ENCODE measurements at regions not wholly inside any gene's neighbourhood (a gene's known extent, or its start where the extent isn't known, plus 50 kb on each side); places are given as distances from the start of the nearest gene placed in this dataset.
"Not testable (repeated sequence)": the region's sequence is repeated elsewhere in the genome, so short reads cannot be mapped to it uniquely, and the experiment has no call there.

DNA sequence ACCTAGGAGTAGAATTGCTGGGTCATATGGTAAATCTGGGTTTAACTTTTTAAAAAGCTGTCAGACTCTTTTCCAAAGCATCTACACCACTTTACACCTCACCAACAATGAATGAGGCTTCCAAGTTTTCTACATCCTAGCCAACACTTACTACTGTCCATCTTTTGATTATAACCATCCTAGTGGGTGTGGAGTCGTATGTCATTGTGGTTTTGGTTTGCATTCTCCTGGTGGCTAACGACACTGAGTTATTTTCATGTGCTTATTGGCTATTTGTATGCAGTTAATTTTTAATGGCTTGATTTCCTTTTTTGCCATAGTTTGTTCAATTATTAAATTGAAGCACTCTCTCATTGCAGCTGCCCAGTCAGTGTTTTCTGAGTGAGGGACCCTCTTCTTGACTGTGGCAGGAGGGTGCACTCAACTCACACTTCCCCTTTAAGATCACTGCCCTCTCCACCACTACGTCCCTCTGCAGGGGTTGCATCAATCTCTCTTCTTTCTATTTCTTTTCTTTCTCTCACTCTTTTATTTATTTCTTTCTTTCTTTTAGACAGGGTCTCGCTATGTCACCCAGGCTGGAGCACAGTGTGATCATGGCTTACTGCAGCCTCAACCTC lies 182.3 kb downstream of the C9orf152 start:
- DNase-seq, result no peak

DNA sequence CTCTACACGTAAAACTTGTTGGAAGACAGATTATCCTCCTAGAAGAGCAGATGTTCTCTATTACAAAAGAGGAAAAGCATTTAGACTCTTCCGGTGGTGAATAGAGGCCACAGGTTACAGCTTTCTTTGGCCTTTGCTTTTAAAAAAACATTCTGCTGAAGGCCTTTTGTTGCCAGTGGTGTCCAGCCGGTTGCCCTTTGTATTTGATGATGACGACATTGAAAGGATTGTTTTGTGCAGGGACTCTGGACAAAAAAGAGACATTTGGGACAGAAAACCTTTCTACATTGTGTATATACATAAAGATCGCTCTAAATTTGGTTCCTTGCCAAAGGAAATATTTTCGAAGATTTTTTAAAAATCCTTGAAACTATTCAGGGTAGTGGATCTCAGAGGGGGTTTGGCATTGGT lies 180.3 kb downstream of the C9orf152 start:
- DNase-seq, result no peak

DNA sequence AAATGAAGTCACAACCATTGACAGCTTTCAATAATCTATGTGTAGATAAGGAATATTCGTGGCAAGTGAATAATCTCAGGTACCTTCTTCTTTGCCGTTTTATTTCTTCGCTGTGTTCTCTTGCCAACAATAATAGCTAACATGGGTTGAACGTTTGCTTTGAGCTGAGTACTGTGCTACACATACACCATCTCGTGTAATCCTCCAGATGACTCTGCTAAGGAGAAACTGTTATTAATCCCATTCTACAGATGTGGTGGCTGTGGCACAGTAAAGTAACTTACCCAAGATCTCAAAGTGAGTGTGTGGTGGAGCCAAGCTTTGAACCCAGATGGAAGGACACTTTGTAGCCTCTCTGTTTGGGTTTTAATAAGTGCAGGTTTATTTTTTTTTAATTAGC lies 179.7 kb downstream of the C9orf152 start:
- DNase-seq, result no peak

DNA sequence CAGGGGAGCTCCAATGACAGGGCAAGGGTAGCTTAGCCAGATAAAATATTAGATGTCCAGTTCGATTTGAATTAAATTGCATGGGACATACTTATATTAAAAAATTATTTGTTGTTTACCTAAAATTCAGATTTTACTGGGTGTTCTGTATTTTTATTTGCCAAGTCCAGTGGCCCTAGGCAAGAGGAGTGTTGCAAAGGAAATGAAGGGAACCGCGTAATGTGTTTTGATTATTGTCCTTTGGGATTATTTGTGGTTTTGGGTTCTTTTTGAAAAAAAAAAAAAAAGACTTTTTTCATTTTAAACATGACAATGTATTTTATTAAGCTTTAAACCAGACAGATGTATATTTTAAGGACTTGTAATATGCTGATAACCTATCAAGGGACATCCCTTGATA lies 179.3 kb downstream of the C9orf152 start:
- DNase-seq, result no peak

DNA sequence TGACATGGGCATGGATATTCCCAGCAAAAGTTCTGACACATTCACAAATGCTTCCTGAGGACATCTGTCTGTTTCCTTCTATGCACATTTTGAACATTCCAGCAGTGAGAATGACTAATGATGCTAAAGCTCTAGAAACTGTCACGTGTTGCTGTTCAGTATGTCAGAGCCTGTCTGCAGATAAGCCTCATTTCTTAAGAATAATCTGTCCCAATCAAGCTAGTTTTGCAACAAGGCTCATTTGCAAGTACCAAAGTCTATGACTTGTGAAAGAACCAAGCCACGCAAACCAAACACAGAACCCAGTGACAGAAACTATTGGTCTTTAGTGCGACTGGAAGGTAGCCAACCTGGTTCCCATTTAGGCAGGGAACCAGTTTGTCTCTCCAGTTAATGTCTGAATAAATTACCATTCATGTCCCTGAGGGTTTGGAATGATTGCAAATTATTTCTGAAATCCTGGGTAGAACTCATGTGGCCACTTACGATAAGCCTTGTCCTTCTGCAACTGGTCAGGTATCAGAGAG lies 178.5 kb downstream of the C9orf152 start:
- DNase-seq, result no peak

DNA sequence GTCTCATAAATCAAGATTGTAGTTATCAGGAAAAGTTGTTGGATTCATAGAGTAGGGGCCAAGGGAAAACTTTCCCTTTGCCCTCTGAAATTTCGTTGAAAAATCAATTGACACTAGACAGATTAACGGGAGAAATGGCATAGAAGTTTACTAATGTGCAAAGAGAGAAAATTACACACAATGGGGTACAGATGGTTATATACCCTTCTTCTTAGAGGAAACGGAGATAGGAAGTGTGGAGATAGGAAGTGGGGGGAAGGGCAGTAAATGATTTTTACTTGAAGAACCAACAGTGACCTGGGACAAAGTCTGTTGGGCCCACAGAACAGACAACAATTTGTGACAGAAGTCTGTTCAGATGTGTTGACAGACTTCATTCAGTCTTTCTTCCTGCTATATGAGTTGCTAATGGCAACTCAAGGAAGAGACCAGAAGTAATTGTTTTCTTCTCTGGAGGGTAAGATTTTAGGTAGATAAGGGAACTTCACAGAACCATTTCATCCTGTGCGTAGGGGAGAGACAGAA lies 177.9 kb downstream of the C9orf152 start:
- no peak for DNase-seq

DNA sequence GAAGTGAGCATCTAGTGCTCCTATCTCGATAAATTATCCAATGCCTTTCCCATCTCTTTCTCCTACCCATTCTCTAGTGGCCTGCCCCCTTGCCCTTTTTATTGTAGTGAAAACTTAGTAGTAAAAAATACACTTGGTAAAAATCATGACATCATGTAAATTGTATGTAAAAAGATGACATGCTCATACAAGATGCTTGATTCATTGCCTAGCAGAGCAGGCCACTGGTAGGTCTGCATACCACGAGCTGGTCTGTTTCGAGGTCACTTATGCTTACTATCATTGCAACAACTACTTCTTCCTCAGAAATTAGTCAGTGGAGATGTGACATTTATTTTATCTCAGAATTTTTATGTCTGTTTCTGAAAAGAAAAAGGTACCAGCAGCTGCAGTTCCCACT lies 177.3 kb downstream of the C9orf152 start:
- DNase-seq, result no peak

DNA sequence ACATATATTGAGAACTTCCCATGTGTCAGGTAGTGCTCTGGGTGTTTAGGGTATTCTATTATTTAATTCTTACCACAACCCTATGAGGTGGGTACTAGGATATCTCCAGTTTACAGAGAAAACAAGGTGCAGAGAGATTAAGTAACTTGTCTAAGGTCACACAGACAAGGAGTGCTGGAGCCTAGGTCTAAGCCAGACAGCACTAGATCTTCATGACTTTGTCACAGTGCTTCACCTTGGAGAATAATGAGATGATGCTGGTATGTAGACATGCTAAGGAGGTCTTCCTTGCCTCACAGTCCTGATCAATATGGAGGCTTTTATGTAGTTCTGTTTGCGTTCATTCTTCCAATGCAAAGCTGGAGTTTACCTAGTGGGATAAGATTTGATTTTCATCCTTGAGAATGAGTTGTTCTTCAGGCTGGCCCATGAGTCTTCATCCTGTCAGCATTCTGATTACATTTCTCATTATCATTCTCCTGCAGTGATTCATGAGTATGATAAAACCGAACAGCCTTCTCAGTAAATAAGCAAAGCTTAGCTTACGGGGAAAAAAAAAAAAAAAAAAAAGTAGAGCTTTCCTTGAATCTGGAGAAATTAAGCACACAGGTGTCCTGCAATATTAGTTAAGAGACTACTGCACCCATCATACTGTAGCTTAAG lies 176.3 kb downstream of the C9orf152 start:
- DNase-seq, result no peak

DNA sequence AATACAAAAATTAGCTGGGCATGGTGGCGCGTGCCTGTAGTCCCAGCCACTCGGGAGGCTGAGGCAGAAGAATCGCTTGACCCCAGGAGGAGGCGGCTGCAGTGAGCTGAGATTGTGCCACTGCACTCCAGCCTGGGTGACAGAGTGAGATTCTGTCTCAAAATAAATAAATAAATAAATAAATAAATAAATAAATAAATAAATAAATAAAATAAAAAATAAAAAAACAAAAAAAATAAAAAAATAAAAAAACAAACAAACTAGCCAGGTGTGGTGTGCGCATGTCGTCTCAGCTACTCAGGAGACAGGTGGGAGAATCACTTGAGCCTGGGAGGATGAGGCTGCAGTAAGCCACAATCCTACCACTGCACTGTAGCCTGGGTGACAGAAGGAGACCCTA lies 175.4 kb downstream of the C9orf152 start:
- DNase-seq, result not testable (repeated sequence)

DNA sequence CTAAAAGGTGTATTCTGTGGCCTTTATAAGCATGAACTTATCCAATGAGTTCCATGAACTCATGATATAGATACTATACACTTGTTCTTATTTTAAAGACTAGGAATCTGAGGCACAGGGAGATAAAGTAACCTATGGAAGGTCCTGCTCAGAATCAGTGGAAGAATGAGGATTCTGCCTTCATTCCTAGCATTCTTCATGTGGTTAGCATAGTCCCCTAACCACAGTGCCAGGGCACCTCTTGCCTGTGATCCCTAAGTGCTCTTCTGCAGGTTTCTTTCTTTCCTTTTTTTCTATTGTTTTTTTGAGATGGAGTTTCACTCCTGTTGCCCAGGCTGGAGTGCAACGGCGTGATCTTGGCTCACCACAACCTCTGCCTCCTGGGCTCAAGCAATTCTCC lies 174.1 kb downstream of the C9orf152 start:
- DNase-seq, result no peak

DNA sequence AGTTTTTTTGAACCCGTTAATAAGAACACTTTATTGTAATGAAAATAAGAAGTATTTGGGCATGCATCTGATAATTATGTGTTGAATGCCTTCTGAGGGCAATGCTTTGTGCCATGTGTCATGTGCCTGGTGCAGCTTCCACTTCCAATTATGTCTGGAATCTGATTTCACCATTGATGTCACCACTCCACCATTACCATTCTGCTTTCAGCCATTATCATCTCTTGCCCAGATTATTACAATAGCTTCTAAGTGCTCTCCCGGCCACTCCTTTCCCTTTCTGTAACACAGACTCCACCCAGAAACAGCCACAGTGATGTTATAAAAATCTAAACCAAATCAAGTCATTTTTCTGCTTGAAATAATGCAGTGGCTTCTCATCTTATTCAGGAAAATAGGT lies 171.7 kb downstream of the C9orf152 start:
- no peak for DNase-seq

DNA sequence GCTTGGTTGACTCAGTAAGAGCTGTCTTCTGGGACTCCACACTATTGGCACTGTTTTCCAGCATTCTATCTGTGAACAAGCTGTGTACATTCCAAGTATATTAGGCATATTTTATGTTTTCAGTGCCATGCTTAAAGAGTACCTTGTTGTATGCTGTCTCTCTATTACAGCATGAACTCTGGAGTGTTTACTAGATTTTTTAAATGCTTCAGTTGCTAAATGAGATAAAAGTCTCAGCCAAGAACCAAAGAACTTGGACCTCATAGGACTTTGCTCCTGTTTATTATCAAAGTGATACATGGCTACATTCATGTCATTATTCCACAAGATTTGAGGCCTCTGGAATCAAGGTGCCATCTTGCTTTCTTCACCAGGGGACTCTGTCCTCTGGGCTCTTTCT lies 167.2 kb downstream of the C9orf152 start:
- DNase-seq, result no peak

DNA sequence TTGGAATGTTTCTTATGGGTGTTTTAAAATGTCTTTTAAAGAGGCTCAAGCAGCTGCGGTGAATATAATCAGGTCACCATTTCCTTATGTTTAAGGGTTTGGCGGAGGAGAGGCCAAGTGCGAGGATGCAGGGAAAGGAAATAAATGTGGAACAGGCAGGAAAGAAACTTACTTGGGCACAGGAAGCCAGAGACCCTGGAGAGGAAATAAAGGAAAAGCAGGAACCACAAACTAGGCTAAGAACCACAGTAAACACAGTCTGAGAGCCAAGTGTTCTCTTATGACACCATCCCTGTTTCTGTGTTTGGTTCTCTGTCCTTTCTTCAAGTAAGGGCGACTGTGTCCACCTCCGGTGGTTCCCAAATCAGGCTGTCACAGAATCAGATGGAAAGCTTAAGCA lies 166.5 kb downstream of the C9orf152 start:
- no peak for DNase-seq

DNA sequence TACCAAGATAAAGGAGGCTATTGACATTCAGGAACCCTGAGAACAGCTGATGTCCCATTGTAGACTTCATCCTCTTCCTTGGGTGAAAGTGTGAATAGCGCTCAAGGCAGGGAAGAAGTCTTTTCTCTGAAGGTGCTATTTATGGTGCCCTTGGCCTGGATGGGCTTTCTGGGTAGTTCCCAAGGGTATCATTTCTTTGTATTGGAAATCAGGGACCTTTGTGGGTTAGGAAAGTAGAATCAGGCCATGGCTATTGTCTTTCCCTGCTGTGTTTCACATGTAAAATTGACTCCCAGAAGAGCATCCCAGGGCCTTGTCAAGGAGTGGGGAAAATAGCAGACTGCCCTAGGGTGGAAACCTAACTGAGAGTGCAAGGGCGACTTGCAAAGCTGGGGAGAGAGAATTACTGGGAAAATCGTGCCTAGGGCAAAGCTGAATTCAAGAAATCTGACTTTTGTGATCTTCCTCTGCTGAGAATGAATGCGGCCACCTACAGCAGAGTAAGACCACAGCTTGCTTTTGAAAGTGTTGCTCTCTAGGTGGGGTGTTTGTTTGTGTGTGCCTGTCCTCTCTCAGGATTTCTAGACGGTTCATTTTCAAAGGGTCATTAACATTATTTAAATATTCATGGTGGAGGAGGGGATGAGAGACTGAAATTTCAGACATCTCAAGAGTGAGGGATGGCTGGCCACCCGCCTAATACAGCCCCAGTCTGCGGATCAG lies 160.6 kb downstream of the C9orf152 start:
- no peak for DNase-seq

DNA sequence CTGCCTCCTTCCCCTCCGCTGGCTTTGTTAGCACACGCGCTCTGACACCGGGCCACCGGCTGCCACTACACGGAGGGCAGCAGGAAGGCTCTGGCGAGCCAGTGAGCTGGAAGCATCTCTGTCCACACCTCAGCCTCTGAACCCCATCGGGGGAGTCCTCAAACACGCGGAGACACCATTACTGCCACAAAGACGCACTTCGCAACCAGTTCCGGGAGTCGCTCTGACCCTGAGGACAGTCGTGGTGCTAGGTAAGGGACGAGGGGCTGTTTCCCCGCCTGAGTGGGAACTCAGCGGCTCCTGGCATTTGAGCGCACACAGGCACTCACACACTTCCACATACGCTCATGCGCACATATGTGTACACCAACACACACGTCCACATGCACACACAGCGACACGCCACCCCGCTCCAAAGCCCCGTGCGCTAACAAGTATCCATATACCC lies 160.0 kb downstream of the C9orf152 start:
- DNase-seq, result peak in 2 of 14 donors; percentile 30 to 47

DNA sequence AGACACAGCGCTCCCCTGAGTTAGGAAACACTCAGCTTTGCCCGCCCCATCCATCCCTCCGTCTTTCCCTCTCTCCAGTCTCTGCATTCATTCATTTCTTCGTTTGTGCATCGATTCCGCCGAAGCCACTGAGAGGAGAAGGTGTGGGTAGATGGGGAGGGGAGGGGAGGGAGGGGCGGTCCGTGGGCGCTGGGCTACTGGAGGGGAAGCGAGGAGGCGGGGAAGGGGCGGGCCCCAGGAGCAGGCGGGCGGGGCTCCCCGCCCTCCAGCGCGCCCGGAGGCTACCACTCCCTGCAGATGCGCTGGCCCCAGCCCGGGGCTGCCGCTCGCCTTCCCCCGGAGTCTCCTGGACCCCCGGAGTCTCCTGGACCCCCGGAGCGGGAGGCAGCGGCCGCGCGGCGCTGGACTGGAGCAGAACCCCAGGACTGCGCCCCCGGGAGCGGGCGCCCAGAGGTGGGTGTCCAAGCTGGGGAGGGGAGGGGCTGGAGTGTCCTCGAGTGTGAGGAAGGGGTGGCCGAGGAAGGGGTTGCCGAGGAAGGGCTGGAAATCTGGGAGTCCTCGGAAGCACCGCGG lies 159.5 kb downstream of the C9orf152 start:
- peak in 9 of 14 donors; percentile 18 to 72 (median 38) for DNase-seq

DNA sequence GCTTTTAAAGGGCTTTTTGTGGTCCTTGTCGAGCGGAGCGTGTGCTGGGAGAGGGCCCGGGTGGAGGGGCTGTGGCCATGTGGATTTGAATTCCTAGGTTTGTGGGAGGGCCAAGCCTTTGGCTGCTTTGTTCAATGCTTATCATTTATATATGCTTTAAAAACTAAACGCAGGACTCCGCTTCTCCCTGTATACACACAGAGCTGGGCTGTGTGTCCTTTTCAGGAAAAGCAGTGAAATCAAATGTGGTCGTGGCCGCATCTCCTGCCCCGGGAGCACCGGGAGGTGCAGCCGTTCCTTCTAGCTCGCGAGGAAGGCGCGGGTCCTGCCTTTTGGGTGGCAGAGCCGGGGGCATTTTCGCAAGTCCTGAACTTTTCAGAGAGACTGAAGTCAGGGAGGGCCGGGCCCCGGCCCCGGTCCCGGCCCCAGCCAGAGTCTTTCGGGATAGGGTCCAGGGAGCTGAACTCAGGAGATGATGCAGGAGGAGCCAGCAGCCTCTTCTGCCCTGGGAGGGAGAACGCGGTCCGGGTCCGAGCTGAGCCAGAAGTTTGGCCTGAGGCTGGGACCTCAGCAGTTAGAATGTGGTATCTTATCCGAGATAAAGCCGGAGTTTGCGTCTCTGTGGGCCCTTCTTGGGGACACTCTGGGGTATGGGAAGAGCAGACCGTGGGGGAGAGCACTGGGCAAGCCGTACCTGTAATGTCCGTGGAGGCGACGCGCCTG lies 158.8 kb downstream of the C9orf152 start:
- peak in 1 of 14 donors; percentile 49 for DNase-seq

DNA sequence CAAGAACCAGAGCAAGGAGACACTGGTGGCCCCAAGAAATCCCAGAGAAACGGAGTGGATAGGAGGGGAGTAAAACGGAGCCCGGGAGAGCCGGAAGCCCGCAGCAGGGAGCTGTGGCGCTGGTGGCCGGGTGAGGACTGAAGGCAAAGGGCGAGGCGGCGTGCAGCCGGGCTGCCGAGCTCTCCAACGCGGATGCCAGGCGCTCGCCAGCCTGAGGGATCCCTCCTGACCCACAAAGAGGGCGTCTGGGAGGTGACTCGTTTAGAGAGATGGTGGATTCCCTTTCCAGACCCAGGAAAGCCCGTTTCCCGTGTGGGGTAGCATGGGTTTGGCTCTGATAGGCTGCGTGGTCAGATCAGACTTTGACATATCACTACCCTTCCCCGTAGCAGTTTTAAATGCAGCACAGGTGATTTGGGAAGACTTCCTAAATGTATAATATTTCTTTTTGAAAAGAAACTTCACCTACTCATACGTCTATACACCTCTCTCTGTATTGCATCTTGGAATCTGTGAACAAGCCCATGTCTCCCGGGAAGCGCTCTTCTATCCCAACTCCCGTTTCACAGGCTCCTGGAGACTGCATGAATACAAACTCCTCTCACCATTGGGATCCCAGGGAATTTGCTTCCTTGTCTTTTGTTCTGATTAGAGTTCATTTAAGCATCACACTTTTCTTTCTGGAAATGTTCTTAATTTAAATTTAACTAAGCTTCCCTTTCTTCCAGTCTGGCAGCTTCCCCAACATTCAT lies 158.1 kb downstream of the C9orf152 start:
- DNase-seq, result peak in 4 of 14 donors; percentile 10 to 49 (median 30)

DNA sequence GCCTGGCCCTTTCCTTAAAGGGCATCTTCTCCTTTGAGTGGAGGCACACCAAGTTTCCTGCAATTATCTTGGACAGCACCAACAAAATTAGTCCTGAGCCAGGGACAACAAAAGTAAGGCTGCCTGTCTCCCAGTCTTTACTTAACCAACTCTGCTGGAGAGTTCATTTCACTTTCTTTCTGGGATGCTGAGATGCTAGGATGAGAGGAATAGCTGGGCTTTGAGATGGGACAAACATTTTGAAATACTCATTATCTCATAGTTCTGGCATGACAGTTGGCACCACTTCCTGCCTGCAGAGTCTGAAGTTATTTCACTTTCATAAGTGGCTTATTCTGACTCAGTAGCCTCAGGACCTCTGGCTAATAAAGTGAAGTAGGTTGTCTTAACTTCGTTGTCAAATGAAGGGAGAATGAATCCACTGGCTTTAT lies 157.0 kb downstream of the C9orf152 start:
- no peak for DNase-seq

DNA sequence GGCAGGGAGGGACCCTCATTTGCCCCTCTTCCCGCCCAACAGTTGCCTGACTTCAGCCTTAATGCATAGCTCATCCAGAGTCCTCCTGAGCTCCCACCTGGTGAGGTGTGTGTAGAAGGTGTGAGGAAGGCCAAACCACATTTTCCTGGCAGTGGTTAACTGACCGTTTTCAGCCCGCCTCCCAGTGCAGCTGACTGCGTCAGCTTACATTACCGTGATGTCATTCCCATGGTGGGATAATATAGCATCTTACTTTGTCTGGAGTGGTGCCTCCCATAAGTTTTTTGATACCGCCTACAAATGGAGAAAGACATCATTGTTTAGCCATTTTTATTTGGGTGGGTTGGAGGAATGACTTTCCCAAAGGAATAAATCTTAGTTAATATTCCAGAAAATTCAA lies 151.9 kb downstream of the C9orf152 start:
- no peak for DNase-seq

DNA sequence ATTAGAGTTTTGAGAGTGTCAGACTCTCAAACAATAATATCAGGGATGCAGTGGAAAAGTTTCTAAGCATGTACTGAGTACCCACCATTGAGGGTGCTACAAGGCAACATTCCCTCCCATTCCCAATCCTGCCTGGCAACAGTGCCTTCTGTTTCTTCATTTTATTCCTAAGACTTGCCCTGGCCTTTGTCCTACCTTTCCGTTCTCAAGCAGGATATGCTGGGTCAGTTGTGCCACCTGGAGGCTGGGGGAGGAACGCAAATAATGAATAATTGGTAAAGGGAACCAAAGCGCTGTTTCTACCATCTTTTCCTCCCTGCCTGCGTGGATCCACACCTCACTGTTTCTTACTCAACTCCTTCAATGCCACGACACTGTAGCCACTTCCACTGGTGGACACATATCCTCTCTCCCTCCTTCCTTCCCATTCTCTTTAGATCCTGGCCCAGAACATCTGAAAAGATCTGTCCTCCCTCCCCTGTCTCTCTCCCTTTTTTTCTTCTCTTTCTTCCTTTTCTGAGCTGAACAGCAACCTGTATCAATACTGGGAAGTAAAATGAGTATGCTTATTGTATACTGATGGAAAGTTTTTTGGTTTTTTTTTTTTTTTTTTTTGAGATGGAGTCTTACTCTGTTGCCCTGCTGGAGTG lies 149.5 kb downstream of the C9orf152 start:
- peak in 2 of 14 donors; percentile 10 to 27 for DNase-seq

Measured in C1 segment of cervical spinal cord (tissue), 14 donors.